H1 (cell line): ENCODE measurements at regions not wholly inside any gene's neighbourhood (a gene's known extent, or its start where the extent isn't known, plus 50 kb on each side); places are given as distances from the start of the nearest gene placed in this dataset.

Source experiments
- CTCF ChIA-PET: fragments of 300-600 bp; sonication (Branson Sonifier 250); formaldehyde crosslinking; loops from one replicate; lab custom pipeline; 2021; ENCODE audit not compliant: partially characterized antibody; lab: Charles Lee
- POLR2A ChIA-PET: fragments of 300-600 bp; sonication (Branson Sonifier 250); formaldehyde crosslinking; loops from one replicate; lab custom pipeline; 2021; ENCODE audit warnings: inconsistent platforms; ENCODE audit not compliant: partially characterized antibody; lab: Charles Lee
- DNase-seq, 2 experiments: peaks; one replicate each; pipeline versions ENCODE4 v3.0.0 to v3.0.0-alpha.2; 2010 to 2022; ENCODE audit warnings: low spot score in 2 of 2, low read depth in 1 of 2, mixed read lengths in 1 of 2
- FAIRE-seq: peaks from 2 replicates; lab custom pipeline; 2011; peaks lifted over from hg19 to GRCh38; lab: Jason Lieb, UNC
- H2AFZ ChIP-seq: 2 replicates; pipeline ENCODE4 v1.8.1; 2012; ENCODE audit warnings: low read length, inconsistent platforms
- H2AK5ac ChIP-seq: 2 replicates; pipeline ENCODE4 v1.6.1; 2013; ENCODE audit warnings: low read depth, low read length
- H2BK120ac ChIP-seq: replicated peaks from 2 replicates; pipeline ENCODE3; 2013; ENCODE audit warnings: low read depth, low read length, inconsistent platforms
- H2BK12ac ChIP-seq: 2 replicates; pipeline ENCODE4 v1.6.1; 2013; ENCODE audit warnings: low read depth, low read length
- H2BK15ac ChIP-seq: 2 replicates; pipeline ENCODE4 v1.6.1; 2013; ENCODE audit warnings: low read length
- H2BK20ac ChIP-seq: 2 replicates; pipeline ENCODE4 v1.6.1; 2013; ENCODE audit warnings: low read length
- H2BK5ac ChIP-seq: 2 replicates; pipeline ENCODE4 v1.6.1; 2013; ENCODE audit warnings: low read depth, low read length
- H3K14ac ChIP-seq: 2 replicates; pipeline ENCODE4 v1.6.1; 2013; ENCODE audit warnings: inconsistent platforms; ENCODE audit not compliant: insufficient read length
- H3K18ac ChIP-seq: 2 replicates; pipeline ENCODE4 v1.6.1; 2013; ENCODE audit warnings: low read length; ENCODE audit errors: extremely low read depth
- H3K23ac ChIP-seq: 2 replicates; pipeline ENCODE4 v1.6.1; 2013; ENCODE audit warnings: inconsistent platforms; ENCODE audit not compliant: insufficient read length
- H3K23me2 ChIP-seq: 2 replicates; pipeline ENCODE4 v1.6.1; 2013; ENCODE audit warnings: low read depth, low read length
- H3K27ac ChIP-seq: 2 replicates; pipeline ENCODE4 v1.6.1; 2011; ENCODE audit warnings: low read depth, low read length, inconsistent platforms
- H3K27me3 ChIP-seq, 4 experiments: replicated peaks in 1 of 4; 1 replicate in 1 of 4; 2 replicates in 3 of 4; pipeline versions ENCODE4 v1.6.1 to v1.8.1; 2011 to 2013; ENCODE audit warnings: low read length in 3 of 4, mild to moderate bottlenecking in 3 of 4, inconsistent platforms in 2 of 4, mixed read lengths in 2 of 4, moderate library complexity in 1 of 4; ENCODE audit not compliant: control insufficient read depth in 3 of 4, insufficient read depth in 3 of 4; ENCODE audit errors: extremely low read depth in 1 of 4
- H3K36me3 ChIP-seq, 4 experiments: 2 replicates each; pipeline versions ENCODE4 v1.6.1 to v1.8.1; 2011 to 2013; ENCODE audit warnings: mild to moderate bottlenecking in 4 of 4, low read length in 3 of 4, moderate library complexity in 2 of 4, control low read depth in 1 of 4, inconsistent platforms in 1 of 4; ENCODE audit not compliant: insufficient read depth in 4 of 4, control insufficient read depth in 2 of 4
- H3K4ac ChIP-seq: replicated peaks from 2 replicates; pipeline ENCODE3; 2013; ENCODE audit warnings: low read length, low read depth, mixed read lengths, inconsistent platforms; ENCODE audit not compliant: insufficient read length
- H3K4me1 ChIP-seq, 4 experiments: replicated peaks in 1 of 4; 1 replicate in 1 of 4; 2 replicates in 3 of 4; pipeline versions ENCODE4 v1.6.1 to v1.8.1; 2011 to 2013; ENCODE audit warnings: low read length in 3 of 4, inconsistent platforms in 2 of 4, mixed read lengths in 1 of 4; ENCODE audit not compliant: insufficient read depth in 4 of 4, control insufficient read depth in 3 of 4
- H3K4me2 ChIP-seq, 2 experiments: 2 replicates each; pipeline versions ENCODE4 v1.6.1 to v1.8.1; 2011 to 2013; ENCODE audit warnings: low read depth in 2 of 2, low read length in 2 of 2, control low read depth in 1 of 2, inconsistent platforms in 1 of 2, mild to moderate bottlenecking in 1 of 2; ENCODE audit not compliant: insufficient read depth in 1 of 2
- H3K4me3 ChIP-seq, 4 experiments: fragments of 200-600, 300-600 bp in 1 of 4; sonication (generic), shearing (Covaris generic), sonication (Bioruptor Twin) in 1 of 4; 2 replicates each; pipeline versions ENCODE4 v1.5.1 to v1.8.1; 2011 to 2016; ENCODE audit warnings: low read length in 4 of 4, low read depth in 3 of 4, control low read depth in 2 of 4, inconsistent platforms in 2 of 4, mild to moderate bottlenecking in 2 of 4, mixed read lengths in 1 of 4, moderate library complexity in 1 of 4; ENCODE audit not compliant: insufficient read depth in 2 of 4; ENCODE audit errors: extremely low read depth in 1 of 4
- H3K56ac ChIP-seq: replicated peaks from 2 replicates; pipeline ENCODE3; 2013; ENCODE audit warnings: low read depth, mild to moderate bottlenecking, mixed read lengths, low read length, inconsistent platforms; ENCODE audit not compliant: insufficient read length
- H3K79me1 ChIP-seq: 2 replicates; pipeline ENCODE4 v1.6.1; 2013; ENCODE audit warnings: low read depth, low read length, control low read depth
- H3K79me2 ChIP-seq, 2 experiments: 2 replicates each; pipeline versions ENCODE4 v1.6.1 to v1.8.1; 2012 to 2013; ENCODE audit warnings: low read length in 2 of 2, mild to moderate bottlenecking in 2 of 2, inconsistent platforms in 1 of 2; ENCODE audit not compliant: insufficient read depth in 2 of 2, control insufficient read depth in 1 of 2
- H3K9ac ChIP-seq, 4 experiments: replicated peaks in 1 of 4; 1 replicate in 1 of 4; 2 replicates in 3 of 4; pipeline versions ENCODE4 v1.6.1 to v1.8.1; 2011 to 2013; ENCODE audit warnings: low read depth in 3 of 4, low read length in 3 of 4, control low read depth in 2 of 4, mild to moderate bottlenecking in 2 of 4, moderate library complexity in 2 of 4, inconsistent platforms in 1 of 4; ENCODE audit errors: extremely low read depth in 1 of 4
- H3K9me3 ChIP-seq, 2 experiments: 2 replicates each; pipeline versions ENCODE4 v1.6.1 to v1.8.1; 2012 to 2013; ENCODE audit warnings: mild to moderate bottlenecking in 2 of 2, moderate library complexity in 2 of 2, control low read depth in 1 of 2, inconsistent platforms in 1 of 2, low read depth in 1 of 2, low read length in 1 of 2, mixed read lengths in 1 of 2; ENCODE audit not compliant: insufficient read depth in 2 of 2
- H4K20me1 ChIP-seq, 2 experiments: replicated peaks in 1 of 2; 2 replicates each; pipeline versions ENCODE3 to v1.8.1; 2011 to 2013; ENCODE audit warnings: inconsistent platforms in 2 of 2, low read length in 2 of 2, mild to moderate bottlenecking in 1 of 2; ENCODE audit not compliant: insufficient read depth in 2 of 2, control insufficient read depth in 1 of 2
- H4K5ac ChIP-seq: 2 replicates; pipeline ENCODE4 v1.6.1; 2013; ENCODE audit warnings: low read length, low read depth, mixed read lengths, inconsistent platforms; ENCODE audit not compliant: insufficient read length
- H4K8ac ChIP-seq: 2 replicates; pipeline ENCODE4 v1.8.0; 2013; ENCODE audit warnings: mild to moderate bottlenecking, moderate library complexity, low read length, inconsistent platforms; ENCODE audit not compliant: insufficient read depth; ENCODE audit errors: extremely low read depth
- H4K91ac ChIP-seq: replicated peaks from 2 replicates; pipeline ENCODE3; 2013; ENCODE audit warnings: low read length, mixed read lengths, inconsistent platforms; ENCODE audit not compliant: insufficient read length
- GABPA ChIP-seq: IDR thresholded peaks from 2 replicates; pipeline ENCODE4 v1.6.1; 2011; ENCODE audit warnings: mild to moderate bottlenecking, low read length, moderate library complexity, borderline replicate concordance; ENCODE audit not compliant: insufficient read depth
- HDAC6 ChIP-seq: IDR thresholded peaks from one replicate; pipeline ENCODE4 v1.7.1; 2012; ENCODE audit warnings: low read depth, mild to moderate bottlenecking, inconsistent platforms, low read length, moderate library complexity
- POLR2AphosphoS5 ChIP-seq: IDR thresholded peaks from 2 replicates; pipeline ENCODE4 v1.6.1; 2011; ENCODE audit warnings: low read depth, low read length
- WGBS, 2 experiments: shearing (Covaris generic) in 1 of 2; methylation state at CpG; one replicate each; pipeline versions ENCODE4 v1.1.6 to v1.1.7; 2013 to 2015; ENCODE audit warnings: low lambda C conversion rate in 2 of 2, mixed read lengths in 2 of 2, inconsistent platforms in 1 of 2, low coverage in 1 of 2, missing lambda C conversion rate in 1 of 2; ENCODE audit not compliant: insufficient replicate concordance in 2 of 2, insufficient coverage in 1 of 2, insufficient read length in 1 of 2; ENCODE audit errors: extremely low coverage in 1 of 2, missing lambda C conversion rate in 1 of 2; 5-methylcytosine and 5-hydroxymethylcytosine counted together

DNA sequence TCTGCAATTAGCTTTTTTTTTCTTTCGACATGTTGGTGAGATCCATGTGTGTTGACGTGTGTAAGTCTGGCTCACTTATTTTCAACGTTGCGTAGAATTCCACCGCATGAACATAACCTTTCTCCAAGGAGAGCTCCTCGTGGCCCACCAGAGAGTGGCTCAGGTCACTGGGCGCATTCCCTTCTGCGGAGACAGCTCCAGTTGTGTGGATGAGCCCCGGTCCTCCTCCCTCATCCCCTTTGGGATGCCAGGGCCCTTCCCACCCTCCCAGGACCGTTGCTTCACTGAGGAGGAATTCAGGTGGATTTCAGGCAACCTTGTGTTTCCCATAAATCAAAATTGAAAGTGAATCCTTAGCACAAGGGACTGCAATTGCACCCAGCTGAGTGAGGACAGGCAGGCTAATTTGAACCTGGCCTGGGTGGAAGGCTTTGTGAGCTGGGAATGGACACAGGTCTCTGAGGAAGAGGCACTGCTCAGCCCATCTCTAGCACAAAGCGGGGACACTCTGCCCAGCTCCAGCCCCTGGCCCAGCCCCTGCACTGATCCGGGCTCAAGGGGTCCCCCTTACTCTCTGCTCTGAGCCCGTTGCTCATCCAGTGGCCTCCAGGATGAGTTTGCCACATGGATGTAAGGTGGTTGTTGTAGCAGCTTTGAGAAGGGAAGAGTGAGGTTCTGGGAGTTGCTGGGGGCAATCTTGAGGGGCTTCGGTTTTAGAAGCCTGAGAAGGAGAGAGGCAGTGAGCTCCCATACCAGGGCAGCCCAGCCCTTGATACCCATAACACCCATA lies 57.8 kb upstream of the HAAO start:
- POLR2A ChIA-PET: interaction anchor here (1.7 kb wide), 1 partner anchor 40 kb away, joined by 4 read pairs; no protein-coding TSS in a partner anchor
- no peaks in the 10 kb centered on the region for H4K20me1 ChIP-seq
- H3K23ac ChIP-seq: no peak overlapping the region
- DNase-seq: no peak
- no peak overlapping the region for H3K27ac ChIP-seq
- H2BK12ac ChIP-seq: no peak overlapping the region
- no peak overlapping the region for H4K8ac ChIP-seq
- no peak overlapping the region for H2BK5ac ChIP-seq
- H3K9ac ChIP-seq: no peak overlapping the region
- H3K4me1 ChIP-seq: no peaks in the 10 kb centered on the region
- H2BK15ac ChIP-seq: no peak overlapping the region
- H2BK20ac ChIP-seq: no peak overlapping the region
- H4K91ac ChIP-seq: no peak overlapping the region
- H3K79me1 ChIP-seq: no peaks in the 10 kb centered on the region
- no peak overlapping the region for H2BK120ac ChIP-seq
- H3K4ac ChIP-seq: no peak overlapping the region
- H2AK5ac ChIP-seq: no peak overlapping the region
- 84% methylated on average over 12 of the region's 14 CpGs; no CpG with 5 or more reads in 1 of the 2 experiments for WGBS, 2 experiments
- H2AFZ ChIP-seq: no peak overlapping the region
- no peak overlapping the region for H3K18ac ChIP-seq
- no peaks in the 10 kb centered on the region for H3K79me2 ChIP-seq
- H3K23me2 ChIP-seq: no peaks in the 10 kb centered on the region; the same call in 1 of the 2 replicates
- FAIRE-seq: no peak
- no peak overlapping the region for H3K4me3 ChIP-seq
- no peak overlapping the region for H3K14ac ChIP-seq
- no peaks in the 10 kb centered on the region for H3K36me3 ChIP-seq
- H4K5ac ChIP-seq: no peak overlapping the region
- CTCF ChIA-PET: interaction anchor here (1.0 to 15.1 kb wide), 10 partner anchors 8 to 755 kb away, joined by 3 to 137 read pairs (median 4); no protein-coding TSS in a partner anchor
- H3K27me3 ChIP-seq: no peaks in the 10 kb centered on the region
- no peak for TF ChIP-seq POLR2AphosphoS5
- no peak for TF ChIP-seq GABPA
- no peak for TF ChIP-seq HDAC6
- no peak overlapping the region for H3K4me2 ChIP-seq
- no peak overlapping the region for H3K56ac ChIP-seq
- H3K9me3 ChIP-seq: no peaks in the 10 kb centered on the region
